ENCODE measurements at regions not wholly inside any gene's neighbourhood (a gene's known extent, or its start where the extent isn't known, plus 50 kb on each side); places are given as distances from the start of the nearest gene placed in this dataset.

GRCh38 chr19:30130356-30131122 is 188.5 kb downstream of the URI1 start:
- H3K4me3 ChIP-seq (ENCODE audit: insufficient read depth, low read depth, low read length), result no peak overlapping the region
- H3K9me3 ChIP-seq (ENCODE audit: insufficient read depth, low read depth, low read length), result no peaks in the 10 kb centered on the region
- H3K27me3 Mint-ChIP-seq (ENCODE audit: low read depth, unreplicated experiment), result peaks cover 22% of the 10 kb centered on the region
- no peaks in the 10 kb centered on the region for H3K36me3 ChIP-seq (ENCODE audit: insufficient read depth, low read length)
- DNase-seq (ENCODE audit: low read depth) (no peak), FAIRE-seq (no peak)
- no peak overlapping the region for H3K27ac Mint-ChIP-seq (ENCODE audit: unreplicated experiment)
- no peak overlapping the region for H3K27ac ChIP-seq (ENCODE audit: low read depth, low read length)
- no peaks in the 10 kb centered on the region for H3K36me3 Mint-ChIP-seq (ENCODE audit: low read depth, unreplicated experiment)
- H4K20me1 ChIP-seq (ENCODE audit: insufficient read depth, low read length), result no peaks in the 10 kb centered on the region
- no peaks in the 10 kb centered on the region for H3K4me1 ChIP-seq (ENCODE audit: insufficient read depth, low read length)
- TF ChIP-seq EZH2 (IDR thresholded peaks at IDR 0.05; ENCODE audit: insufficient read depth, low read length) (no peak), CTCF (IDR thresholded peaks at IDR 0.05; ENCODE audit: insufficient read depth, low read depth, low read length) (no peak)
- no peak overlapping the region for H3K4me2 ChIP-seq (ENCODE audit: low read length)
- peaks cover under 1% of the 10 kb centered on the region for H3K9me3 Mint-ChIP-seq (ENCODE audit: unreplicated experiment)
- no peak overlapping the region for H3K4me3 Mint-ChIP-seq (ENCODE audit: unreplicated experiment)
- no peak overlapping the region for H3K9ac ChIP-seq (ENCODE audit: low read length)
- H3K4me1 Mint-ChIP-seq (ENCODE audit: low read depth, unreplicated experiment), result no peaks in the 10 kb centered on the region
- no peaks in the 10 kb centered on the region for H3K27me3 ChIP-seq (ENCODE audit: insufficient read depth, low read length)
- H2AFZ ChIP-seq (ENCODE audit: low read depth, low read length), result no peak overlapping the region
- H3K79me2 ChIP-seq (ENCODE audit: insufficient read depth, low read length), result no peaks in the 10 kb centered on the region

DNA sequence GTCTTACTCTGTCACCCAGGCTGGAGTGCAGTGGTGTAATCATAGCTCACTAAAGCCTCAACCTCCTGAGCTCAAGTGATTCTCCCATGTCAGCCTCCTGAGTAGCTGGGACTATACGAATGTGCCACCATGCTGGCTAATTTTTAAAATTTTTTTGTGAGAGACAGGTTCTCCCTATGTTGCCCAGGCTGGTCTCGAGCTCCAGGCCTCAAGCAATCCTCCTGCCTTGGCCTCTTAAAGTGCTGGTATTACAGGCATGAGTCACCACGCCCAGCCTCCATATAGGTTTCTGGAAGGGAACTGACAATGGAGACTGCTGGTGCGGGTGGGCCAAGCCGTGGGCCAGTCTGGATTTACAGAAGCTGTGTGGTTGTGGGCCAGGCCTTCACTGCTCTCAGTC is 189.2 kb downstream of the URI1 start:
- peaks cover 1% of the 10 kb centered on the region for H3K9me3 Mint-ChIP-seq (ENCODE audit: unreplicated experiment)
- peaks cover 17% of the 10 kb centered on the region for H3K27me3 Mint-ChIP-seq (ENCODE audit: low read depth, unreplicated experiment)
- no peak for TF ChIP-seq CTCF (IDR thresholded peaks at IDR 0.05; ENCODE audit: insufficient read depth, low read depth, low read length)
- TF ChIP-seq EZH2 (IDR thresholded peaks at IDR 0.05; ENCODE audit: insufficient read depth, low read length), result no peak
- Histone ChIP-seq H4K20me1 (ENCODE audit: insufficient read depth, low read length) (no peaks in the 10 kb centered on the region), H3K36me3 (ENCODE audit: insufficient read depth, low read length) (no peaks in the 10 kb centered on the region), H3K4me1 (ENCODE audit: insufficient read depth, low read length) (no peaks in the 10 kb centered on the region), H3K4me2 (ENCODE audit: low read length) (no peak overlapping the region), H3K4me3 (ENCODE audit: insufficient read depth, low read depth, low read length) (no peak overlapping the region), H3K9me3 (ENCODE audit: insufficient read depth, low read depth, low read length) (no peaks in the 10 kb centered on the region), H3K79me2 (ENCODE audit: insufficient read depth, low read length) (no peaks in the 10 kb centered on the region), H3K9ac (ENCODE audit: low read length) (no peak overlapping the region), H3K27ac (ENCODE audit: low read depth, low read length) (no peak overlapping the region), H3K27me3 (ENCODE audit: insufficient read depth, low read length) (no peaks in the 10 kb centered on the region), H2AFZ (ENCODE audit: low read depth, low read length) (no peak overlapping the region)
- DNase-seq (ENCODE audit: low read depth), result no peak
- no peak overlapping the region for H3K4me3 Mint-ChIP-seq (ENCODE audit: unreplicated experiment)
- FAIRE-seq, result no peak
- no peak overlapping the region for H3K27ac Mint-ChIP-seq (ENCODE audit: unreplicated experiment)
- peaks cover 2% of the 10 kb centered on the region for H3K4me1 Mint-ChIP-seq (ENCODE audit: low read depth, unreplicated experiment)
- no peaks in the 10 kb centered on the region for H3K36me3 Mint-ChIP-seq (ENCODE audit: low read depth, unreplicated experiment)

- Histone ChIP-seq H3K4me1 (ENCODE audit: insufficient read depth, low read length) (no peaks in the 10 kb centered on the region), H3K4me2 (ENCODE audit: low read length) (no peak overlapping the region), H3K9ac (ENCODE audit: low read length) (no peak overlapping the region), H3K36me3 (ENCODE audit: insufficient read depth, low read length) (no peaks in the 10 kb centered on the region), H3K27me3 (ENCODE audit: insufficient read depth, low read length) (no peaks in the 10 kb centered on the region), H3K4me3 (ENCODE audit: insufficient read depth, low read depth, low read length) (no peak overlapping the region), H3K9me3 (ENCODE audit: insufficient read depth, low read depth, low read length) (no peaks in the 10 kb centered on the region), H4K20me1 (ENCODE audit: insufficient read depth, low read length) (no peaks in the 10 kb centered on the region), H3K27ac (ENCODE audit: low read depth, low read length) (no peak overlapping the region), H3K79me2 (ENCODE audit: insufficient read depth, low read length) (no peaks in the 10 kb centered on the region), H2AFZ (ENCODE audit: low read depth, low read length) (no peak overlapping the region)
- TF ChIP-seq EZH2 (IDR thresholded peaks at IDR 0.05; ENCODE audit: insufficient read depth, low read length) (no peak), CTCF (IDR thresholded peaks at IDR 0.05; ENCODE audit: insufficient read depth, low read depth, low read length) (no peak)
- Mint-ChIP-seq H3K36me3 (ENCODE audit: low read depth, unreplicated experiment) (no peaks in the 10 kb centered on the region), H3K27me3 (ENCODE audit: low read depth, unreplicated experiment) (peaks cover 17% of the 10 kb centered on the region), H3K9me3 (ENCODE audit: unreplicated experiment) (peaks cover 1% of the 10 kb centered on the region), H3K4me1 (ENCODE audit: low read depth, unreplicated experiment) (peaks cover 6% of the 10 kb centered on the region), H3K27ac (ENCODE audit: unreplicated experiment) (no peak overlapping the region), H3K4me3 (ENCODE audit: unreplicated experiment) (no peak overlapping the region)
- no peak for DNase-seq (ENCODE audit: low read depth)
- no peak for FAIRE-seq
These were observed 189.8 kb downstream of the URI1 start for GRCh38 chr19:30131722-30132291.
